Kidney tubule cell (primary cell): ENCODE measurements at regions not wholly inside any gene's neighbourhood (a gene's known extent, or its start where the extent isn't known, plus 50 kb on each side); places are given as distances from the start of the nearest gene placed in this dataset.
"Not testable (repeated sequence)": the region's sequence is repeated elsewhere in the genome, so short reads cannot be mapped to it uniquely, and the experiment has no call there.

ENCODE experiments used
- DNase-seq: peaks from one replicate; pipeline ENCODE4 v3.0.0-alpha.2; 2018; ENCODE audit warnings: low spot score

DNA sequence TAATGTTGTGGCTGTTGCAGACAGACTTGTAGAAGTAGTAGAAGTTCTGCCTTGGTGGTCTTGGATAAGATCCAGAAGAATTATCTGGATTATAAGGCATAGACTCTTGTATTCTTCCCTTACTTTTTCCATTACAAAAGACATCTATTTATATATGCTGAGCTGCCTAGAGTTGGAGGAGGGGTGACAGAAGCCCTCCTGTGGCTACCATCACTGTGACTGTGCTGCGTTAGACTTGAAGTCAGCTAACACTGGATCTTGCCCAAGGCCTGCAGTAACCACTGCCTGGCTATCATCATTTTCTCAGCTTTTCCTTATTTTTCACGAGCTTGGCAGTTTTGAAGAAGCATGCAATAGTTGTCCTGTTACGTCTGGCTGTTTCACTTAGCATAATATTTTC, 684.8 kb upstream of the BCHE start:
- DNase-seq: no peak

GRCh38 chr3:166519443-166519842, 682.2 kb upstream of the BCHE start:
- DNase-seq: no peak

DNA sequence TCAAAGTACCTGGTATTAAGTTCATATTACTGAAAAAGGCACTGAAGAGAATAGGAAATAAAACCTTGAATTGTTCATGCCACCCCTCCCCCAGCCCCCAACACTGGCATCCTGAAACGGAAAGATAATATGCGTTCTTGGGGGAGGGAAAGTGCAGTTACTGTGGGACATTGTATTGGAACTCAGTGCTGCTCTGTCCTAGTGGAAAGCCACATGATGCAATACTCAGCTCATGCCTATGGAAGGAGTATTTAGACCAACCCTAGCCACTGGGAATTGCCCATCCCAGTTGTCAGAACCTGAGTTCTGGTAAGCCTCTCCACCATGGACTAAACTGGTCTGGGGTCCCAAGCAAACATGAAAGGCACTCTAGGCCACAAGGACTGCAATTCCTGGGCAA, 680.8 kb upstream of the BCHE start:
- no peak for DNase-seq

DNA sequence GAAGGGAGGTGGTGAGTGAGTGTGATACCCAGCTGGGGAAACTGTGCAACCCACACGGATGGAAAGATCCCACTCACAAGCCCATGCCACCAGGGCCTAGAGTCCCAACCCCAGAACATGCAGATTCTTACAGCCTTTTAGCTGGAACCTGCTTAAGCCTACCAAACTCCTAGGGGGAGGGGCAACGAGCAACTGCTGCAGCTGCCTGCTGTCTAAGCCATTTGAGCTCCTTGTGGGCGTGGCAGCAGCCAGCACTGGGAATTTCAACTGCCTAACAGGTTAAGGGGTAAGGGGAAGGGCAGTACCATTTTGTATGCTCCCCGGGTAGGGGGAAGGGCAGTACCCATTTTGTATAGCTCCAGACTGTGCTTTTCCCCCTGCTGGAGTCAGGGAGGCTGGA, 673.2 kb upstream of the BCHE start:
- no peak for DNase-seq

- not testable (repeated sequence) for DNase-seq
Observed at GRCh38 chr3:166500420-166500819, 663.2 kb upstream of the BCHE start.

DNA sequence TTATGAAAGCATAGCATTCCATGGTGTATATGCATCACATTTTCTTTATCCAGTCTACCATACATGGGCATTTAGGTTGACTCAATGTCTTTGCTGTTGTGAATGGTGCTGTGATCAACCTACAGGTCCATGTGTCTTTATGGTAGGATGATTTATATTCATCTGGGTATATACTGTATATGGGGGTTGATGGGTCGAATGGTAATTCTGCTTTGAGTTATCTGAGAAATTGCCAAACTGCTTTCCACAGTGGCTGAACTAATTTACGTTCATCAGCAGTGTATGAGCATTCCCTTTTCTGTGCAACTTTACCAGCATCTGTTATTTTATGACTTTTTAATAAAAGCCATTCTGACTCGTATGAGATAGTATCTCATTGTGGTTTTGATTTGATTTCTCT, 662.4 kb upstream of the BCHE start:
- no peak for DNase-seq

DNA sequence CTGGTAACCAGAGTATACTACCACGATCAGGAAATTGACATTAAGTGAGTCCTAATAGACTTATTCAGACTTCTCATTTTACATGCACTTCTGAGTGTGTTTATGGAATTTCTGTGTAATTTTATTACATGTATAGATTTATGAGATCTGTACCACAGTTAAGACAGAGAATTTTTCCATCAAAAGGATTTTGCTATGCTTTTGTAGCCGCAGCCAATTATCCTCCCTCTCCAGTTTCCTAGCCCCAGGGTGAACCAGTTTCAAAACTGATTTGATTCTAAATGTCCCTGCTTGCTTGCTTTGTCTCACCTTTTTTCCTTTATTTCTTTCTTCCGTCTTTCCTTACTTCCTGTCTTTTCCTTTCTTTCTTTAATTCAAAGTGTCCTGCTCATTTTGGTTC, 661.2 kb upstream of the BCHE start:
- no peak for DNase-seq

DNA sequence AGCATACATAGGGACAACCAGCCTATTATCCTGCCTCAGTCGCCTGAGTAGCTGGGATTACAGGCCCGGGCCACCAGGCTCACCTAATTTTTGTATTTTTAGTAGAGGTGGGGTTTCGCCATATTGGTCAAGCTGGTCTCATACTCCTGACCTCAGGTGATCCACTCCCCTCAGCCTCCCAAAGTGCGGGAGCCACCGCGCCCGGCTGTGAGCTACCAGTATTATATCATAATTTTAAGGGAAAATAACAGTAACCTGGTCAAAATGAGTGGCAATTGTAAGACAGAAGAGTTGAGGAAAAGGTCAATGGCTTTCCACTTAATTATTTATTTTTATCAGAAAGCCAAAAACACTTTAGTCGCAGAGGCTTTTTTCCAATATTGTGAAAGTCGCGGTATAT, 652.6 kb upstream of the BCHE start:
- no peak for DNase-seq

- DNase-seq: no peak
Observed at GRCh38 chr3:166488977-166489672, 651.9 kb upstream of the BCHE start.

DNA sequence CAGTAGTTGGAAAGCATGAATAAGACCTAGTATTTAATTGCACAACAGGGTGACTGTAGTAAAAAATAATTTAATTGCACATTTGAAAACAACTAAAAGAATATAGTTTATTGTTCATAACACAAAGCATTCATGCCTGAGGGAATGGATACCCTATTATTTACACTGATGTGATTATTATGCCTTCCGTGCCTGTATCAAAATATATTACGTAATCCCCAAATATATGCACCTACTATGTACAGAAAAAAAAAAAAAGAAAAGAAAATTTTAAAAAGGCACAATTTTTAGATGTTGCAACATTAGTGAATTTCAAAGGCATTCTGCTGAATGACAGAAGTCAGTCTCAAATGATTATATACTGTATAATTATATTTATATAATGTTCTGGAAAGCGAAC, 647.2 kb upstream of the BCHE start:
- no peak for DNase-seq

GRCh38 chr3:166481340-166481739, 644.1 kb upstream of the BCHE start:
- DNase-seq: no peak

- DNase-seq: peak; percentile 25
Observed at GRCh38 chr3:166478356-166478755, 641.1 kb upstream of the BCHE start.

- no peak for DNase-seq
Observed at GRCh38 chr3:166473501-166473900, 636.3 kb upstream of the BCHE start.

DNA sequence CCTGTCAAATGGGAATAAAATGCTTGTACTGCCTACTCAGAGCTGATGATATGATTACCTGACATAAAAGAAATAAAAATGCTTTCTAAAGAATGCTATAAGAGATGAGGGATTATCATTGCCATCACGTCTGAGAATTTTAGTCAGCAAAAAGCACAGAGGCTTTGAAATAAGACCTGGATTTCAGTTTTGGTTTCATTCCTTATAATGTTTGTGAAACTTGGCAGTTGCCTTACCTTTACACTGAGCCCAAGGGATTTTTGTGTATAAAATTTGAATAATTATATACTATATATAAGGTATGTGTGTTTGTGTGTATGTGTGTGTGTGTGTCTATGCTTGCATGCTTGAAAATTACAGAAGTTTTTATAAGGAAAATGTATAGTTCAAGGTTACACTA, 634.8 kb upstream of the BCHE start:
- DNase-seq: no peak

GRCh38 chr3:166471074-166471767, 634.0 kb upstream of the BCHE start:
- peak; percentile 3 for DNase-seq

DNA sequence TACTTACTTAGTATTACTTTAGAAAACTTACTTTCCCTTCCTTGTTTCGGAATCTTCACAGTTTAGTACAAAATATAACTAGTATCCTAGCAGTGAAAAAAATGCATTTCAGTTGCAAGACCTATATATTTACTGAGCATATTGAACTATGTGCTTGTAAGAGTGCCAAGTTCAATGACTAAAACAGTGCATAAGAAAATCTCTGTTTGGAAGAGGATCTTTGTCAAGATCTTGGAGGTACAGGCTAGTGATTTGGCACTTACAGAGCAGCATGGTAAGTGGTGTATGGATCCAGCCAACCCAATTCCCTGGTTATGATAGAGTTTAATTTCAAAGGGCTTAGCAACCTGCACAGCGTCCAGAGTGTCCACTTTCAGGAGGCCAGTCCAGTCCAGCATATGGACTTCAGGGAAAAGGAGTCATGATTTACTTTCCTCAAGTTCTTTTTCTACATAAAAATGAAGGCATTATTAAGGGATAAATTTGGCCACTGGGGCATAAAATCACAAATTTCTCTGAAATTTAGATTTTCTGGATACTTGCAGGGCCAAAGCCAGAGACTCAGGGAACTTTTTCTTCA, 625.8 kb upstream of the BCHE start:
- DNase-seq: no peak

GRCh38 chr3:166461626-166462025, 624.4 kb upstream of the BCHE start:
- no peak for DNase-seq

GRCh38 chr3:166457382-166457781, 620.2 kb upstream of the BCHE start:
- DNase-seq: no peak

DNA sequence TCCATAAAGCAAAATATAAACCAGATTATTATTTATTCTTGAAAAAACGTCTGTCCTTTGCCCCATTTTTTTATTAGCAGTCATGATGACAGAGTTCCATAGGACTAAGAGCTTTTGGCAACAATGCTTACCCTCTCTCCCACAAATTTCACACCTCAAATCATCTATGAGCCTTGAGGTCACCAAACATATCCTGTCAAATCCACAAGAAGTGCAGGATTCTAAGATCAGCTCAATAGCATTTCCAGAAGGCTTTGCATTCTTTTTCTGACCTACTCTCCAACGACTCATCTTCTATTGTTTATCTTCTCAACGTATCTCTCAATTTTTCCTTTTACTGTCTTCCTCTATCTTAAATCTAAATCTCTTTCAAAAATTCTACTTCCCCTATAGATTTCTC, 619.1 kb upstream of the BCHE start:
- peak; percentile 4 for DNase-seq

DNA sequence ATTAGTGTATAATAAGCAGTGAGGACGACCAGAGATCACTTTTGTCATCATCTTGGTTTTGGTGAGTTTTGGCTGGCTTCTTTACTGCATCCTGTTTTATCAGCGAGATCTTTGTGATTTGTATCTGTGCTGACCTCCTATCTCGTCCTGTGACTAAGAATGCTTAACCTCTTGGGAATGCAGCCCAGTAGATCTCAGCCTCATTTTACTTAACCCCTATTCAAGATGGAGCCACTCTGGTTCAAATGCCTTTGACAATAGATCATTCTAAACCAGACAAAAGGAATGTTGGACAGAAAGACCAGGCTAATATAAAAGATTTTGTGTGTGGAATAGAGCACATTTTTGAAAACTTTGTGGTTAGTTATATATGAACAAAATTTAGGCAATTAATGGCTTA, 618.5 kb upstream of the BCHE start:
- DNase-seq: peak; percentile 61

DNA sequence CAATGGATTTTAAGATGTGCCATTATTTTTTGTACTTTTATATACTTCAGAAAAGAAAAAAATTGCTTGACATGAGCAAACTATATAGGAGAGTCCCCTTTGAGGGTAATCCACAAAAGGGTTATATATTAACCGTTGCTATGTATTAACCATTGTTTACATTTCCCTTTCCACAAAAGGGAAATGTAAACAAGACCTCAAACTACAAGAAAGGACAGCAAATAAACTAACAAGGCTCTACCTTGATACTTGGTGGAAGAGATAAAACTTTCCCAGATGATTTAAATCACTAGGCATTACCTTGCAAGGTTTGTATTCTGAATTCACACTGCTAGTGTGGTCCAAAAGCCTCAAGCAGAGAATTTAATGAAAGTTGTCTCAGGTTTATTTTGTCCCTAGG, 616.3 kb upstream of the BCHE start:
- DNase-seq: no peak

DNA sequence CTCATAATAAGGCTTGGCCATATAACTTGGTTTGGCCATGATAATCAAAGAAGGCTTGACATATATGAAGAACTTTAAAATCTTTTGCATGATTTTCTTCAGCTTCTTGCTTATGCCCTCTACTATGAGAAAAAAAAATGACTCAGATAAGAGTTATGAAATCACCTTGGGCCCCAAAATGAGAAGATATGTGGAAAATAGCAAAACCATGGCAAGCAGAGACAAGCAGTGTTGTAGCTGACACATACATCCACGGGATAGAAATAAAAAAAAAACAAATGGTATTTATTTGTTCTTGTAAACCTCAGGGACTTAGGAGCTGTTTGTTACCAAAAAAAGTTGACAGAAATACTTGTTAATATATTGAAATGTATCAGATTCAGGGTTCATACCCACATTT, 614.8 kb upstream of the BCHE start:
- no peak for DNase-seq

DNA sequence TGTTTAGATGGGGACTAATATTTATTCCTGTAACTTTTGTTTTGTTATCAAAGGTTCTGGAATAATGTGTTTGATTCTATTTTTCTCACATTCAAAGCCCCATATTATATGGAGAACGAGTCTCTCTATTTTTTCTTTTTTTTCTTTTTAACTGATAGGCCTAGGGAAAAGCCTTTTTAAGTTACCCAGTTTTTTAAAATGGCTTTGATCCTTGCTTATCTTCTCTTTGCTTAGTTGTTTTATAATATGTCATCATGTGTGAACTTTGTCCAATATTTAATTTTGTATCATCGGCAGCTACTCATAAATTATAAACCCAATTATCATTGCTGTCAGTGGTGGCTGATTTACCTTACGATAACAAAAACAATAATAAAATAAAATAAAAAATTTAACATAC, 610.3 kb upstream of the BCHE start:
- no peak for DNase-seq

DNA sequence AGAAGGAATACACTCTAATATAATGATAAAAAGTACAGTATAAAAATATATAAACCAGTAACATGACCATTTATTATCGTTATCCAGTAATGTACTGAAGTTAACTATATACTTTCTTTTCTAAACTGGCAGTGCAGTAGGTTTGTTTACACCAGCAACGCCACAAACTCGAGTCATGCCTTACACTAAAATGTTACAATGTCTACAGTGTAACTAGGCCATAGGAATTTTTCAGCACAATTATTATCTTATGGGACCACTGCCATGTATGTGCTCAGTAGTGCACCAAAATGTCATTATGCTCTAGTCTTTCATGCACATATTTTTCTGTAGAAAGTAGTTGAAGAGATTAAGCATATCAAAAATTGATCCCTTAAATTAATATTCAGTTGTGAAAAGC, 609.8 kb upstream of the BCHE start:
- DNase-seq: no peak
